GM19328 (cell line): ENCODE measurements at regions not wholly inside any gene's neighbourhood (a gene's known extent, or its start where the extent isn't known, plus 50 kb on each side); places are given as distances from the start of the nearest gene placed in this dataset.

ENCODE experiments used
- ATAC-seq: cut with Tn5 transposase; IDR thresholded peaks from one replicate; pipeline ENCODE4 v1.9.1; 2021; ENCODE audit warnings: mild to moderate bottlenecking, moderate library complexity; ENCODE audit not compliant: unreplicated experiment

GRCh38 chr2:150729495-150729955 is 242.1 kb upstream of the RND3 start:
- ATAC-seq: no peak

- ATAC-seq: no peak
Observed at GRCh38 chr2:150718280-150718679, 230.8 kb upstream of the RND3 start.

GRCh38 chr2:150716186-150716585 is 228.7 kb upstream of the RND3 start:
- ATAC-seq: no peak

GRCh38 chr2:150715501-150715900 is 228.0 kb upstream of the RND3 start:
- no peak for ATAC-seq

- no peak for ATAC-seq
Observed at GRCh38 chr2:150710916-150711315, 223.4 kb upstream of the RND3 start.

GRCh38 chr2:150710041-150710440 is 222.6 kb upstream of the RND3 start:
- ATAC-seq: no peak

- no peak for ATAC-seq
Observed at GRCh38 chr2:150706561-150706960, 219.1 kb upstream of the RND3 start.

GRCh38 chr2:150705767-150706166 is 218.3 kb upstream of the RND3 start:
- no peak for ATAC-seq

GRCh38 chr2:150705357-150705756 is 217.9 kb upstream of the RND3 start:
- ATAC-seq: no peak

GRCh38 chr2:150702791-150703190 is 215.3 kb upstream of the RND3 start:
- no peak for ATAC-seq

- ATAC-seq: no peak
Observed at GRCh38 chr2:150700666-150701580, 213.5 kb upstream of the RND3 start.

- ATAC-seq: no peak
Observed at GRCh38 chr2:150699218-150699617, 211.8 kb upstream of the RND3 start.

GRCh38 chr2:150698016-150698661 is 210.7 kb upstream of the RND3 start:
- ATAC-seq: no peak

GRCh38 chr2:150697596-150697995 is 210.1 kb upstream of the RND3 start:
- ATAC-seq: no peak

GRCh38 chr2:150695451-150696135 is 208.1 kb upstream of the RND3 start:
- ATAC-seq: no peak

- no peak for ATAC-seq
Observed at GRCh38 chr2:150693556-150693955, 206.1 kb upstream of the RND3 start.

- ATAC-seq: no peak
Observed at GRCh38 chr2:150690870-150691269, 203.4 kb upstream of the RND3 start.

GRCh38 chr2:150690261-150690660 is 202.8 kb upstream of the RND3 start:
- no peak for ATAC-seq

GRCh38 chr2:150689590-150689989 is 202.1 kb upstream of the RND3 start:
- ATAC-seq: no peak

- no peak for ATAC-seq
Observed at GRCh38 chr2:150688016-150688415, 200.5 kb upstream of the RND3 start.

GRCh38 chr2:150686391-150686790 is 198.9 kb upstream of the RND3 start:
- ATAC-seq: no peak
